Caki2 (cell line): ENCODE measurements at regions not wholly inside any gene's neighbourhood (a gene's known extent, or its start where the extent isn't known, plus 50 kb on each side); places are given as distances from the start of the nearest gene placed in this dataset.
A peak's percentile ranks its signal among the peaks of the same experiment; 100 is the strongest.

ENCODE experiments used
- DNase-seq: peaks from one replicate; pipeline ENCODE4 v3.0.0-alpha.2; 2015; ENCODE audit warnings: low read depth
- in situ Hi-C: cut with HindIII; loops from 2 replicates; pipeline ENCODE4 v1.10.0; 2016; ENCODE audit warnings: low sequenced_read_pairs, low pct_unique_long_range_greater_than_20kb, mixed read lengths

DNA sequence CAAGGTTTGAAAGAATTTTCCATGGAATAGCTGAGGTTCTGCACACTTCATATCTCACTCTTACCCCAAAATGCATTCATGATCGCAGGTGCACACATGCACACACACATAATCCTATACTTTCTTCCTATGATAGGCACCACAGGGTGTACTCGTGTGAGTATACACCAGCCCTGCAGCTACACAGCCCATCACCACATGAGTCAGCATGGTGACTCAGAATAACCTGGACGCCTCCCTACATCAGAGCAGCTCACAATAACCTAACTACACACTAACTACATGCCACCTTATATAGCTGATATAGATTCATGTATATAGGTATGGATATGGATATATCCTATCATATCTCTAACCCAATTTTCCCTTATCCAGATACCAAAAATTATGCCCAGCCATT, 850.2 kb upstream of the TMEM132C start:
- no peak for DNase-seq
- in situ Hi-C loops: no loop called here

DNA sequence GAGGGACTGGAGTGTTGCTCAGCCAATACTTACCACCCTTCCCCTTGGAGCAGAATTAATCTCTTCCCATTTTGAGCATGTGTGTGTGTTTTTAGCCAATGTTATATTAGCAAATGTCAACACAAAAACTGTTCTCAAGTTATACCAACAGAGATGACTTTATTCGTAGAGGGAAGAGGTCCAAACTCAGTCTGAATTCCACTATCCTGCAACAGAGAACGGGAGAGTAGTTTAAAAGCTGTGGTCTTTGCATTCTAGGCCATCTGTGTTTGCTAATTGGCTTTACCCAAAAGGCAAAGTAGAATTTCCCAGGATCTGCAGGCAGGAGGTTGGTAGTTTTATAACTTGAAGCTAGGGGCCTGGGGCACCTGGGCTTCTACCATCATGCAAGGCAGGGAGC, 847.9 kb upstream of the TMEM132C start:
- in situ Hi-C loops: no loop called here
- DNase-seq: no peak

DNA sequence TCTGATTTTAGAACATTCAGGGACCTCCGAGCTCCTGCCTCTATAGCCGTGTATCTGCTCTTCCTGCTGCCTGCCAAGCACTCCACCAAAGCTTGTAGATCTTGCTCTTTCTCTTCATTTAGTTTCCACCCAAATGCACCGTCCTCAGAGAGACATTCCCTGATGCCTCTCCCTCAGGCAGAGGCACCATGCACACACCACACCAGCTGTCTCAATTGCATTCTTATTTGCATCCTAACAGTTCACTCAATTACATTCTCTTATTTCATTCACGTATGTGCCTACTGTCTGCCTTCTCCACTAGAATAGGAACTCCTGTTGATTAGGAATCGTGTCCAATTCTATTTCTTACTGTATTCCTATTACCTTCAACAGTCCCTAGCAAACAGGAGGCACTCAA, 845.4 kb upstream of the TMEM132C start:
- in situ Hi-C loops: no loop called here
- DNase-seq: no peak

DNA sequence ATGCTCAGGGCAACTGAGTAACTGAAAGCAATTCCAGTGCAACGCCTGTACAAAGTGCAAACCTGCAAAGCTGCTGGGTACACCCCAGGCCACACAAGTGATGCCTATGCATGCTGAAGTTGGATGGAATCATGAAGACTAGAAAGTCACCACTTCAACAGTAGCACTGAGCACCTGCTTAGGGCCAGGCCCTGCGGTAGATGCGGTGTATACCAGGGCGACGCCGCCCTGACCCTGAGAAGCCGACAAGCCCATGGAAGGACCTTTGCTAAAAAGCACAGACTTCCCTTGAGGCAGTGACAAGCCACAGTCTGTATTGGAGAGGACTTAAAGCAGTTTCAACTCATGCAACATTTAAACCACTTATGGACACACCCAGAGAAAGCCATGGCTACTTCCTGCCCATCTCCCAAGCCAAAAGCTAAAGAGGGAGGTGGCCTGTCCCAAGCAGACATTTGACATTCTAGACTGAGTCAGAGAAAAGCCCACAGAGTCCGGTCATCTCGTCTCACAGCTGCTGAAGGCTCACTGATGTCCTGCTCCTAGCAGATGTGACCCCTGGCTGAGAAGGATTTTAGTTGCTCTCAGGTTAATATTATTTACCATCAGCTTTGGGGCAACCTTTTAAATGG, 843.9 kb upstream of the TMEM132C start:
- no peak for DNase-seq
- in situ Hi-C loops: no loop called here

DNA sequence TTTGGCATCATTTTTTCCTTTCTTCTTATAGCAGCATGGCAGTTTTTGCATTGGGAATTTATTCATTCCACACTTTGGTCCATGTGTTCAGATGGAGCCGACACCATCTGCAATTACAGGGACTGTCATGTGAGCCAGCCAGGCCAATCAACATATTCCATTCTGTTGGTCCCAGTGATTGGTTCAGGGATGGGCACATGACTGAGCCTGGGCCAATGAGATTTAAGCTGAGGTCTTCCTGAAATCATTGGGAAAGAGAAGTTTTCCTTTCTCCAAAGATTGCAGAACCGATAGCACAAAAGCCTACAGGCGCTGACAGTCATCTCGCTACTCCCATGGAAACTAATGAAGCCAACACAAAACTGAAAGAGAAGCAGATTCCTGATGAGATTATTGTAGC, 841.5 kb upstream of the TMEM132C start:
- no peak for DNase-seq
- in situ Hi-C loops: no loop called here

DNA sequence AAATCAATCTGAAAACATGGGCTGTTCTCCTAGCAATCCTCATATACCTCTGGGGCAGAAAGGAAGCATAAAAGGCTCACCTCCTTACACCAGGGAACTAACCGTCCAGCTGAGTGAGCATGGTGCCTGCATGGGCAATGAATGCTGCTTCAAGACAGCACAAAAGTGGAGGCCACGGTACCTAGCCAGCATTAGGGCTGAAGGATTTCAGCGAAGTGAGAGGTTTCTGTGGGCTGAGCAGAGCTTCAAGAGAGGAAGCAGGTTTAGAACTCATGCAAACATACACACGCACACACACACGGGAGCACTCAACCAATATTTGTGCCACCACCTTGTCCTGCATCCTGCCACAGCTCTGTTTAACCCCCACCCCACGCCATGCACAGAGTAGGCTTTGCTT, 838.5 kb upstream of the TMEM132C start:
- in situ Hi-C loops: no loop called here
- no peak for DNase-seq

DNA sequence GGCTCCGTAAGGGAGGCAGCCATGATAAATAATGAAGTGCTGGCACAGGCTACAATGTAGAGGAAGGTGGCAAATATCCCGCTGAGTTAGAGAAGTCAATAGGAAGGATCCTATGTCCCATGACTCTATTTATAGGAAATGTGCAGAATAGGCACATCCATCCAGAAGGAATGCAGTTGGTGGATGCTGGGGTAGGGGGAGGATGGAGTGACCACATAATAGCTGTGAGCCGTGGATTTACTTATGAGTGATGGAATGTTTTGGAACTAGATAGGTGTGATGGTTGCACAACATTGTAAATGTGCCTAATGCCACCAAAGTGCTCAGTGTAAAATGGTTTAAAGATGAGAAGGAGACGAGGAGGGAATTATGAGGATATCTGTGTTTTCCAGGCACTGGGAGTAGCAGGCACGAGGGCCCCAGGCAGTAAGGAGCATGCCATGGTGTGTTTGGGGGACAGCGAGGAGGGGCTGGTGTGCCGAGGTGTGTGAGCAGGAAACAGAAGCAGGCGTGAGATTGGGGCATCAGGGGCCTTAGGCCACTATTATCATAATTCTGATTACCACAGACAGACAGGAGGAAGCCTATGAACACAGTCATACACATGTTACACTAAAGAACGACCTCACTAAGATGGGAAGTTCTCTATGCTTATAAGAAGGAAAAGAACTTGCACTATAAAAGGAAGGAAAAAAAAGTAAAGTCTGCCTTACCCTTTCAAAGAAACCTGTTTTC, 837.3 kb upstream of the TMEM132C start:
- DNase-seq: no peak
- in situ Hi-C loops: no loop called here

DNA sequence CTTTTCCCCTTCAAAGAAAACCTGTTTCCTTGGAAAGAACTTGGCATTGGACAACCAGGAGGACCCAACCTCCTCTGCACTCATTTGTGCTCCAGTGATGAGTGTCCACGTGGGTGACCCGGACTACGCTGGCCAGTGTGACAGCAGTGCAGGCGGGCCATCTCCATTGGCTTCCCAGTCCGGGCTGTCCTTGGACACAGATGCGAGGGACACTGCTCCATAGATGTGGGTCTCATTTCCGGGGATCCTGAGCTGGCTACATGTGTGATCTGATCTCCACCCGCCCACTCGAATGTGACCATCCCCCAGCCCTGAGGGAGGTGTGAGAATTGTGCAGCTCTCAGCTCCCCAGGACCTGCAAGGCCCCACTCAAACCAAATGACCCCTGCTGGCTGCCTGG, 836.6 kb upstream of the TMEM132C start:
- in situ Hi-C loops: no loop called here
- DNase-seq: no peak

DNA sequence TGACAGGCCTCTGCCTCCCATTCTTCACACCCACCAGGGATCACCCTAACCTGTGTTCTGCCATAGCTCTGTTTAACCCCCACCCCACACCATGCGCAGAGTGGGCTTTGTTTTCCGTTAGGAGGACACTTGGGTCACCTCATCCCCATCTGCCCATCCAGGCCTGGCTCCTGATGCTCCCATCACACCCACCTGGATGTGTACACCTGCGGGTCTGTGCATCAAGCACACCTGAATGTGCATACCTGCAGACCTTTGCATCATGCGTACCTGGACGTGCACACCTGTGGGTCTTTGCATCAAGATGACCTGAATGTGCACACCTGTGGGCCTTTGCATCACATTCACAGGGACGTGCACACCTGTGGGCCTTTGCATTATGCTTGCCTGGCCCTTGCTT, 835.8 kb upstream of the TMEM132C start:
- no peak for DNase-seq
- in situ Hi-C loops: no loop called here

DNA sequence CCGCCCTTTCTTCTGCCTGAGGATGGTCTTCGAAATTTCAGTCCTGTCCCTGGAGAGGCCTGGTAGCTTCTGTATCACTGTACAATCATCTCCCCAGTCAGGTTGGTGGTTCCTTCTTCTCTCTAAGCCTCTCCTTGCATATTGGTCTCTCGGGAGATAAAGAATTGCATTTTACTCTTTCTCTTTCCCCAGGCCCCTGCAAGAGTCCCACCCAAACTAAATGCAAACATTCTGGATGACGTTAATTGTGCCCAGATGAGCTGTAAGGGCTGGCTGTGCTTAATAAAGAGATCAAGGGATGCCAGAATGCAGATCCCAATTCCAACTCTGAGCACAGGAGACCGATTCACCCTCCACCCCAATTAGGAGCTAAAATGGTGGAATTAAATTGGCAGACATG, 835.4 kb upstream of the TMEM132C start:
- no peak for DNase-seq
- in situ Hi-C loops: no loop called here

DNA sequence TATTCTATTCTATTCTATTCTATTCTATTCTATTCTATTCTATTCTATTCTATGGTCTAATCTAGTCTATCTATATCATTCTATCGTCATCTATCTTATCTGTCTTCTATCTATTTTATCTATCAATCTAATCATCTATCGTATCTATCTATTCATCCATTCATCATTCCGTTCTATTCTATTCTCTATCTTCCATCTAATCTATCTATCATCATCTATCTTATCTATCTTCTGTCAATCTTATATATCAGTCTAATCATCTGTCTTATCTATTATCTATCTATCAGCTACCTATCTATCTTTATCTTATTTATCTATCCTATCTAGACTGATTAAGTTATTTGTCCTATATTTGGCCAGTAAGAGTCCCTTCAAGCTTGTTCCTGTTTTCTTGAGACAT, 831.5 kb upstream of the TMEM132C start:
- no peak for DNase-seq
- in situ Hi-C loops: no loop called here

DNA sequence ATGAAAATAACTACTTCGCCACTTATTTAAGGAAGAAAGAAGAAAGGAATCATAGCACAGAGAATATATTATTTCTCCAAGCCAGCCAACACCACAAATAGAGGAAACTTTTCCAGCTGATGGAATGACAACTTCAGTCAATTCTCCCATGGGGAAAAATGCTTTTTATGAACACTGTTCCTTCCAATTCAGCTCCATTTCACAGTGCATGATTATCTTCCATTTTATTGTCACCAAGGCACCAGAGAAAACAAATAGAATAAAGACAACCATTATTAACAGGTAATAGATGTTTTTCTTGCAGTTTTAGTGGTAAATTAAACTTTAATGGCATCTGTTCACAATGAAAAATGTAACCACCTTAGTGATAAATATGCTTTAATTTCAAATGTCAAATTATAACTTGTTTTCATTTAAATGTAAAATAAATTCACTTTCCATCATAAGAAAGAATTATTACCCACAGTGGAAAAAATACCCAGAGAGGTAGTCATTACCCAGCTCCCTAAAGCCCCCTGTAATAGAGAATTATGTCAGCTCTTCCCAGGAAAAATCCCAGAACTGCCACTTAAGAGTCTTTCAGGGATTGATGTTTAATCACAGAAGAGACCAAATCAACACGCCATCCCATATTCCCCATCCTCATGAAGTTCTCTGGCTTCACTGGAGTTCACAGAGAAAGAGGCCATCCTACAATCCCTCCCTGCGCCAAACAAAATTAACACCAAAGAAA, 828.3 kb upstream of the TMEM132C start:
- in situ Hi-C loops: no loop called here
- no peak for DNase-seq

DNA sequence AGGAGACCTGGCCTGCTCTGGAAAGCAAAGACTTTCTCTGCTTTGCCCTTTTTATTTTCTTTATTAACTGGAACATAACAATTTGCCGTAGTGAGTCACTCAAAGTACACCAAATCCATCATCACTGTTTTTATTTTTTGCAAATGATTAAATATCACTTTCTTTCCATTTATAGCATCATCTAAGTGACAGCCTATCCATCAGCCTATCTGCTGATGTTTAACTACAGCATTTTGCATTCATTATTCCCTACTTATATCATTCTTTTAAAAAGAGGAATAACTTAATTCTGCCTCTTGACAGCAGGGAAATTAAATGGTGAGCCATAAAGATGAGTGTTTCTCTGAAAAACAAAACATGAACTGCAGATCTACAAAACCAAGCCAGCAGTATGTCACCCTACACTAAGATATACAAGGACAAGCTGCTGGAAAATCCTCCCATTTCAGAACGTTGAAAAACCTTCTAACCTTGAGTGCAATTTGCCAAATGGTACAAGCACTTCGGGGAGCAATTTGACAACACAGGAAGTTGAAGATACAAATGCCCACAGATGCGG, 821.3 kb upstream of the TMEM132C start:
- in situ Hi-C loops: no loop called here
- peak; percentile 47 for DNase-seq

DNA sequence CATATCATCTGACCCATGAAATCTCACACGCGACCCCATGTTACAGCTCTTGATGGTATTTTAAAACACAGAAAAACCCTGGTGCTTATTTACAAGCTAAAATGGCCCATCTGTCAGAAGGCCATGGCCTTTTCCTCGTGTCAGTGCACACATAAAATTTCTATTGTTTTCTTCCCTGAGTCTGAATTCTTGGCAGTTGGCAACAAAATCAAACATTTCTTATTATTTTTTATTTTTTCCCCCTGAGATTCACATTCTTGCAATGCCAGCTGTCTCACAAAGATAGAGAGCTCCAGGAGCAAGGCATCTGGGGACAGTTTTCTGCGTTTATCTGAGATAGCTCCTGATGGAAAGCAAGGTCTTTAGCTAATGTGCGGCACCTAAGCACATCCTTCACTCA, 818.1 kb upstream of the TMEM132C start:
- in situ Hi-C loops: no loop called here
- DNase-seq: peak; percentile 19

DNA sequence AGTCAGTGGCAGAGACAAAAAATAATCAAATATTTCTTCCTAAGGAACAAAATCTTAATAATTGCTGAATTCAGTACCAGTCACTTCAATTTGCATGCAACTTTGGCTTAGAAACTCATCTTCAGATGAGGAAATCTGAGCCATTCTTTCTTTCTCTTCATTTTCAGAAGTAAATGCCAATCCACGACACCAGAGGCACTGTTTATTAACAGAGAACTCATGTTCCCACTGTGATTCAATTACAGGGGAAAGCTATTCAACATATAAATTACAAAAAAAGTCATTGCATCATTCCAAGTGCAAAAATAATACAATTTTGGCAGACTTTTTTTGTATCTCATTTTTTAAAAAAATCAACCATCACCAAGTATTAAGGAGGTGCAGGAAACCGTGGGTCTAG, 816.1 kb upstream of the TMEM132C start:
- DNase-seq: no peak
- in situ Hi-C loops: no loop called here

DNA sequence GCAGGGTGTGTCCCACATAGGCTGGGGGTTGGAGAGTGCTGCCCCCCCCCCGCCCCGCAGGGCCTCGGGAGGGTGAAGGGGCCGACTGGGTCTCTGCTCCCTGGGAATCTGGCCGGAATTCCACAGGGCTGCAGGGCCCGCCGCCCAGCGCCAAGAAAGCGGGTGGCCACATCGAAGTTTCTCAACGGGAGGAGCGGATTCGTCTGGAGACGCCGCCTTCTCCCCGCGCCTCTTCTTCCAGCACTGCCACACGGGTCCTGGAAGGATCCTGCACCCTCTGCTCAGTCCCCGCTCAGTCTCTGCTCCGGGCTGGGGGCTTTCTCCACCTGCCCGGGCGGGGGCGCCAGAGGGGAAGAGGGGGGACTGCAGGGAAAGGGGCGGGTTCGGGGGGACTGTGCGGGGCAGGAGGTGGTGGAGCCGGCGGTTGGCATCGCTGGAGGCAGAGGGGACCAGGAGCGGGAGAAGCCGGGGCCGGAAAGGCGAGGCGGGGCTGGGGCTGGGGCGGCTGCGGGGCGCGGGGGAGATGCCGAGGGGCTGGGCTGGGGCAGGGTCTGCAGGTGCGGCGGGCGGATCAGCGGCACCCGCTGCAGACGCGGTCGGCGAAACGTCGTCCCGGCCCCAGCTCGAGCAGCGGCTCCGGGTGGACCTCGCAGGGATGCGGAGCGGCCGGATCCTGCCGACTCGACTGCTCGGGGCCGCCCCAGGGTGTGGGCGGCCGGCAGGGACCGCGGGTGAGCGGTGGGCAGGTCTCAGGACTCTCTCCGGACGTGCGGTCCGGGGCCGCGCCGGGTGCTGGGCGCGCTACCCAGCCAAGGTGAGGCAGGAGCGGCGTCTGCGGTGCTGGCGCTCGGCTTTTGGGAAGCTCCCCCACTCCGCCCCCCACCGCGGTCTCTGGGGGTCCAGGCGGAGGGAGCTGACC, 811.4 kb upstream of the TMEM132C start:
- in situ Hi-C loops: no loop called here
- no peak for DNase-seq

DNA sequence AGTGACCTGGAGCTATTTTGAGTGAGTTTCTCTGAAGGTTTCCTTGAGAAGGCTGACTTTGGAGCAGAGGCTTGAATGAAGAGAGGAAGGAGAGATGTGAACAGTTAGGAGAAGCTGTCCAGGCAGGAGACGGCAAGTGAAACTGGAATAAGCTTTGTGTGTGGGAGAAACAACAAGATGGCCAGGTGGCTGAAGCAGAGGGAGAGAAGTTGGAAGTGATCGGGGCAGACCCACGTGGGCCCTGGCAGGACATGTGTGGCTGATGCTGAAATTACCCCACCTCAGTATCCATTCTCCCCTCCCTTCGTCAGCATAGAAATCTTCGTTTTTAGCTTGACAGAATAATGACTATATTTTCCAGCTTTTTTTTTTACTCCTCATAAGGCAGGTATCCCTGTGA, 809.2 kb upstream of the TMEM132C start:
- in situ Hi-C loops: no loop called here
- DNase-seq: no peak

DNA sequence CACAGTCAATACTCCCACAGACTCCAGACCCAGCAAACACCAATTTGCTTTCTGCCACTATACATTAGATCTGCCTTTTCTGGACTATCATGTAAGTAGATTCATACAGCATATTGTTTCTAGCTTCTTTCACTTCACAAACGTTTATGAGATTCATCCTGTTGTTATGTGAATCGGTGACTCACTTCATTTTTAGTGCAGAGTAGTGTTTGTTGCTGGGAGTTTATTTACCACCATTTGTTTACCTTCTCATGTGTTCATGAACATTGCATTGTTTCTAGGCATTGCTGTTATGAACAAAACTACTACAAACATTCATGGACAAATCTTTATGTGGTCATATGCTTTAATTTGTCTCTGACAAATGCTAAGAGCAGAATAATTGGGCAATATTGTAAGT, 807.8 kb upstream of the TMEM132C start:
- no peak for DNase-seq
- in situ Hi-C loops: no loop called here
